ENCODE measurements at regions not wholly inside any gene's neighbourhood (a gene's known extent, or its start where the extent isn't known, plus 50 kb on each side); places are given as distances from the start of the nearest gene placed in this dataset.

GRCh38 chr9:17859228-17859627 lies 280.4 kb downstream of the SH3GL2 start:
- TF ChIP-seq CTCF (IDR thresholded peaks at IDR 0.05; ENCODE audit: low read depth, low read length) (no peak), EZH2phosphoT487 (IDR thresholded peaks at IDR 0.05; ENCODE audit: low read depth) (no peak)
